ENCODE measurements at regions not wholly inside any gene's neighbourhood (a gene's known extent, or its start where the extent isn't known, plus 50 kb on each side); places are given as distances from the start of the nearest gene placed in this dataset.

DNA sequence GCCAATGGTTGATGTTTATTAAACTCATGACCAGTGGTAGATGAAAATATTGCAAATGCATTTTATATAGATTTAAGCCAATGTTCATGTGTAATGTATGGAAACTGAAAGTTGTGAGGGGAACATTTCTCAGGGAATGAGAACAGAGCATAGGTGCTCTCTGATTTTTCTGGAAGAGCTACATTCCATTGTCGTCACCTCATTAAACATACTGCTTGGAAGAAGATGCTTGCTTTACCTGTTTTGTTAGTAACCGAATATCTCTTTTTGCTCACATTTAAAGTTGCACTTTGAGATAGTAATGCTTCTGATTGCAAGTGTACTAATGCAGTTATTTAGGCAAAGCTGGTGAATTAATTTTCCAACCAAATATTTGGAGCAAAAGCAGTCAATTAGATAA is 93.8 kb upstream of the CLCN4 start:
- TF ChIP-seq EP300 (IDR thresholded peaks at IDR 0.05) (no peak), POLR2A (IDR thresholded peaks at IDR 0.05; ENCODE audit: low read depth) (no peak)
- TF ChIP-seq, protein P1, sequence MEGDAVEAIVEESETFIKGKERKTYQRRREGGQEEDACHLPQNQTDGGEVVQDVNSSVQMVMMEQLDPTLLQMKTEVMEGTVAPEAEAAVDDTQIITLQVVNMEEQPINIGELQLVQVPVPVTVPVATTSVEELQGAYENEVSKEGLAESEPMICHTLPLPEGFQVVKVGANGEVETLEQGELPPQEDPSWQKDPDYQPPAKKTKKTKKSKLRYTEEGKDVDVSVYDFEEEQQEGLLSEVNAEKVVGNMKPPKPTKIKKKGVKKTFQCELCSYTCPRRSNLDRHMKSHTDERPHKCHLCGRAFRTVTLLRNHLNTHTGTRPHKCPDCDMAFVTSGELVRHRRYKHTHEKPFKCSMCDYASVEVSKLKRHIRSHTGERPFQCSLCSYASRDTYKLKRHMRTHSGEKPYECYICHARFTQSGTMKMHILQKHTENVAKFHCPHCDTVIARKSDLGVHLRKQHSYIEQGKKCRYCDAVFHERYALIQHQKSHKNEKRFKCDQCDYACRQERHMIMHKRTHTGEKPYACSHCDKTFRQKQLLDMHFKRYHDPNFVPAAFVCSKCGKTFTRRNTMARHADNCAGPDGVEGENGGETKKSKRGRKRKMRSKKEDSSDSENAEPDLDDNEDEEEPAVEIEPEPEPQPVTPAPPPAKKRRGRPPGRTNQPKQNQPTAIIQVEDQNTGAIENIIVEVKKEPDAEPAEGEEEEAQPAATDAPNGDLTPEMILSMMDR (IDR thresholded peaks at IDR 0.05), result no peak

Data from esophagus muscularis mucosa (tissue), 4 donors.